ENCODE measurements at regions not wholly inside any gene's neighbourhood (a gene's known extent, or its start where the extent isn't known, plus 50 kb on each side); places are given as distances from the start of the nearest gene placed in this dataset.
"Not testable (repeated sequence)": the region's sequence is repeated elsewhere in the genome, so short reads cannot be mapped to it uniquely, and the experiment has no call there.

DNA sequence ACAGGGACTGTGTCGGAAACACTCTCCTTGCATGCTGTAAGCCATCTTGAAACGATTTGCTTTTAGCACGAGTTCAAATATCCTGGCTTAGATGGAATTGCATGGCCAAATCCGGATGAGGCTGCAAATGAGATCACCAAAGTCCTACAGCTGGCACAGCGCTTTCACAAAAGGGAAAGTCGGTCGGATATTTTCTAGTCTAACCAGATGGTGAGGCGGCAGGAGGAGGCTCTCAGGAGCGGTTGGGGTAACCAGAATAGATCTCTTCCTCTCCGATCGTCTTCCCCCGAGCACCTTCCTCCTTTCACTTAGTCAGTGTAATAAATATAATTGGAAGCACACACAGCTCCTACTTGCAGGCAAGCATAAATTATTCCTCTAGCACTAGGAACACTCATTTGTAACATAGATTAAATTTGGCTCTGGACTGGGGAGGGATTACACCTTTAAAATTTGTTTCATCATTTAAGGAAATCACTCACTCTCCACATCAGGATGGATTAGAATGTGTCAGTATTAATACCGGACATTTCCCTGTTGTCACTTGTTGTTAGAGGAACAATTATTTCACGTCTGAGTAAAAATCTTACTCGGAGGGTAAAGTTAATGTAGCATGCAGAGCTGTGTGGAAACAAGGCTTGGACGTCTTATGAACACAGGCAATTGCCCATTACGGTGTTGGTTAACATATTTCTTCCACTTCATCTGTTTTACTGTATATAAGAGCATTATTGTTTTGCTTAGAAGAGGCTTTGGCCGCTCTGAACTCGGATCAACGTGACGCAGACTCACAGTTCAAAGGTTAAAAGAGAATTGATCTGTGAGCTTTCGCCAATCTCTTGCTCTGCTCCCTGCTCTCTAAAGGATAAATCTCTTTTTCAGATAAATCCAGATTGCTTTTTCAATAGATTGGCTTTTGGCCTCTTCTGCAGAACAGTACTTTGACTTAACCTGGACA is 857.9 kb downstream of the TYW1 start:
- DNase-seq, result no peak

DNA sequence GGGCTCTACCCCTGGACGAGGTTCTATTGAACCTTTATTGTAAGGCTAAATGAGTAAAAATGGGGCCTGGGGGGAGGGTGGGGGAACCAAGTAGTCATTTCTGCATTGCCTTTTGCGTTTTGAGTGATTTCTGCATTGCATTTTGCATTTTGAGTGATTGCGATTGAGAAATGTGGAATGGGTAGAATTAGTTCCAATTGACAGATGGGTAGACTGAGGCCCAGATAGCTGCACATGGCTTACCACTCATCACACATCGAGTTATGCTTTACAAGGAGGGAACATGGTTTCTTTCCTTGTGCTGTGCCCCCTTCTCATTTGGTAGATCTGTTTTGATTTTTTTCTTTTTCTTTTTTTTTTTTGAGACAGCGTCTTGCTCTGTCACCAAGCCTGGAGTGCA is 858.7 kb downstream of the TYW1 start:
- no peak for DNase-seq

DNA sequence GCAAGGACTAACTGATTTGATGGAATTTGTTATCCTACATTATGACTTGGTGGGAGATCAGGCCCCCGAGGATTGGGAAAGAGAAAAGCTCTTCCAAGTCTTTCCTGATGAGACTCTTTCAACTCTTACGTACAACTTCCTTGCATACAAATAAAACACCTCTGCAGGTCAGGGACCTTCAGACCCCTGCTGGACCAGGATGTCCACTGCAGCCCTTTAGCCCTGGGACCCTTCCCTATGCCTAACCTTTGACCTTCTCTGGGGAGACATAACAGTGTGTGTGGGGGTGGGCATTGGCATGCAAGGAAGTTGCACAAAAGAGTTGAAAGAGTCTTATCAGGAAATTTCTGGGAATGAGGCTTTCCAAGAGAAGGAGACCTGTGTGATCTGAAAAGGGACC is 859.4 kb downstream of the TYW1 start:
- no peak for DNase-seq

DNA sequence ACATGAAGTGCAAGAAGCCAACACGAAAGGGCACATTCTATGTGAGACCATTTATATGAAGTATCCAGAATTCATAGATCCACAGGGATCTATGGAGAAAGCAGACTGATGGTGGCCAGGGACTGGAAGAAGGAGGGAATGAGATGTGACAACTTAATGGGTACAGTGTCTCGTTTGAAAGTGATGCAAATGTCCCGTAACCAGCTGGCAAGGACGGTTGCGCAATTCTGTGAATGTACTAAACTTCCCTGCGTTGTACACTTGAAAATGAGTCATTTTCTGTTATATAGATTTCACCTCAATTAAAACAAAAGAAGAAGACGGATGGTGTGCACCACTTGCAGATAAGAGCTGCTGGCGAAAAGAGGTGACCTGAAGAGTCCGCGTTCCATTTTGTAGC is 861.1 kb downstream of the TYW1 start:
- no peak for DNase-seq

DNA sequence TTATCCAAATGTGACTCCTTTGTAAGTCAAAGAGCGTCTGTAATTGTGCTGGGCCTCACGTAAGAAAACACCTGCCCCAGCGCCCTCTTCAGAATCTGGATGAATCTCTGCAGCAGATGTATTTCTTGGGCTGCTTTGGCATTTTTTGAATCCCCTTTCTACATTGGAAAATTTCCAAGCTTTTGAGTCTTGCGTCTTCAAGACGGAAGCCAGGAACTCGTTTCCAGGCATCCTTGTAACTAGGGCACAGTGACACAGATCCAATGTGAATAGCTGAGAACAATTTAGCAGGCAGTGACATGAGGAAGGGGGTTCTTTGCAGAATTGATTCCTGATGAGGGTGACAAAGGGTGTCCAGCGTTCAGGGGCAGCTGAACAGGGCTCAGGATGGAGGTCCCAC is 862.3 kb downstream of the TYW1 start:
- DNase-seq, result no peak

DNA sequence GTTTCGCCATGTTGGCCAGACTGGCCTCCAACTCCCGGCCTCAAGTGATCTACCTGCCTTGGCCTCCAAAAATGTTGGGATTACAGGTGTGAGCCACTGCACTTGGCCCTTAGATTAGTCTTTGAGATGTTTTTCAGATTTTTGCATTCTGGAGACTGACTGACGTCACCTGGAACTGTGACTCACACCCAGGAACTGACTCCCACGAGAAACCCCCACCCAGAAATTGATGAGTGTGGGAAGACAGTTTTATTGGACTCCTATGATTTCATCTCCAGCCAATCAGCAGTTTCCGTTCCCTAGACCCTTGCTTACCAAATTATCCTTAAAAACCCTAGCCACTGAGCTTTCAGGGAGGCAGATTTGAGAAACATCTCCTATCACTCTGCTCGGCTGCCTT is 867.3 kb downstream of the TYW1 start:
- no peak for DNase-seq

DNA sequence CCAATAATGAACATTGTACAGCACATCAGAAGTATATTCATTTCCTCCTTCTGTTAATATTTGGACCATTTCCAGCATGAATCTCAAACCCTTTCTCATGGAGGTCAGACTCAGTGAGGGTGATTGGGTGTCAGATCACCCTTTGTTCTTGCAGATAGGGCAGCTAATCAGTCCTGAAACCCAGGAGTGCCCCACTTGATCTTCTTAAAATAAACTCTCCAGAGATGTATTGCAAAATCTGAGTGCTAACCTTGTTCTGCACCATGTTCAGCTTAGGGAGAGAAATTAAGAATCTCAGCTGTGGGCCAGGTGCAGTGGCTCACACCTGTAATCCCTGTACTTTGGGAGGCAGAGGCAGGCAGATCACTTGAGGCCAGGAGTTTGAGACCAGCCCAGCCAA is 869.4 kb downstream of the TYW1 start:
- DNase-seq, result no peak

DNA sequence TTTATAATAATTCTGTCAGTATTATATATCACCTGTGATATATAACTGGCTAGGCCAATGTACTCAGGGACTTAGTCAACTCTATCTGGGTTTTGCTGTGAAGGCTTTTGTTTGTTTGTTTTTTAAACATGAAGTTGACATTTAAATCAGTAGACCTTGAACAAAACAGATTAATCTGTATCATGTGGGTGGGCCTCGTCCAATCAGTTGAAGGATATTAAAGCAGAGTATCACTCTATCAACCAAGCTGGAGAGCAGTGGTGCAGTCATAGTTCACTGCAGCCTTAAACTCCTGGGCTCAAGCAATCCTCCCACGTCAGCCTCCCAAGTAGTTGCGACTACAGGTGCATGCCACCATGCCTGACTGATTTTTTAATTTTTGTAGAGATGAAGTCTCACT is 870.2 kb downstream of the TYW1 start:
- DNase-seq, result no peak

DNA sequence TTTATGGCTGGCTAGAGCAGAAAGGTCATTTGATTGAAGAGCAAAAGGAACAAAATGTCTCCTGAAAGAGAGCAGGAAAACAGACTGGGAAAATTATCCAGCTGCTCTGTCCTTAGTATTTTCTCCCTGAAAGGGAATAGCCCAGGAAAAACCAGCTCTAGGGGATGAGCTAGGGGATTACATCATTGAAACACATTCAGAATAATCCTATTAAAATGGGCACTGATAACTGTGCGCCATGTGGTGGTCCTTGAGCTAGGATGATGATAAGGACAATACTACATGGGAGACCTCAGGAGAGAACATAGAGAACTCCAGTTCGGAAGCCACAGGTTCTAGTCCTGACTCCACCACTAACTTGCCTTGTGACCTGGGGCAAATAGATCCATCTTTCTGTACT is 873.8 kb downstream of the TYW1 start:
- DNase-seq, result no peak

DNA sequence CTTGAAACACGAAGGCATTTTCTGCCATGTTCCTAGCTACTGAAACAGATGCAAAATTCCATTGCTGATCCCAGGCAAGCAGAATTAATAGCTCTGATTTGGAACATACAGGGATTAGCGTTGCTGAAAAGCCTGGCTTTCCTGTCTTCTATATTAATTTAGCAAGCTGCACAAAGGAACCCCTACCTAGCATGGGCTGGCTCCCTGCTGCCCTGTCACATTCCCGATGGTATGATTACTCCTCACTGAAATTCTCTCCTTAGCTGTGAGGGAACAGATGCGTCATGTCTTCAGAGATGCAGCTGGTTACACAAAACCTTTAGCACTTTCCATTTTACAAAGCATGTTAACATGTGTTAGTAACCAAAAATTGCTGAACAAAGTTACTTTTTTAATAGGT is 878.9 kb downstream of the TYW1 start:
- no peak for DNase-seq

DNA sequence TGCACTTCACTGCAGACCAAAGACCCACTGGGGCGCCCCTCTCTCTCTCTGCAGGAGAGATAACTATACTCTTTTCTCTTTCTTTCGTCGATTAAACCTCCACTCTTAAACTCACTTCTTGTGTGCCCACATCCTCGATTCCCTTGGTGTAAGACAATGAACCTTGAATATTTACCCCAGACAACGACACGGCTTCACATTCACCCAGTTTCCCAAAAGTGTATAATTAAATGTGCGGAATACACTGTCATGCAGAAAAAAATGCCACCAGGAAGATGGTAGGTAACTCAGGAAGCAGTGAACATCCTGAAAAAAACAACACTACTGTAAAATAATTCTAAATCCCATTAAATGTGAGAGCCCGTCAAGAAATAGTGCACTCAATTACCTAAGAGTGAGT is 882.2 kb downstream of the TYW1 start:
- DNase-seq, result peak; percentile 3

DNA sequence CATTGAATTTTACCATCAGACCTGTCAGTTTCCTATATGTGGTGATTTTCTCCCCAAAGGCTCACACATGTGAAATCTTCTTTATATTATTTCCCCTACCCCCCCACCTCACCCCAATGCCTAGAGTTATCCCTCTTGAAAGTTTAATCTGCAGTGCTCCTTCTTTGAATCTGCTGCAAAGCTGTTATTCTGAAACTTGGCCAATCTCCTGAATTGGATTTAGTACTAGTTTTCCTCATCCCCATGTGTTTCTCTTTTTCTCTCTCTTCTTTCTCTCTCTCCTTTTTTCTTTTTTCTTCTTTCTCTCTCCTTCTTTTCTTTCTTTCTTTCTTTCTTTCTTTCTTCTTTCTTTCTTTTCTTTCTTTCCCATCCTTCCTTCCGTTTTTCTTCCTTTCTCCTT is 886.2 kb downstream of the TYW1 start:
- DNase-seq, result no peak

DNA sequence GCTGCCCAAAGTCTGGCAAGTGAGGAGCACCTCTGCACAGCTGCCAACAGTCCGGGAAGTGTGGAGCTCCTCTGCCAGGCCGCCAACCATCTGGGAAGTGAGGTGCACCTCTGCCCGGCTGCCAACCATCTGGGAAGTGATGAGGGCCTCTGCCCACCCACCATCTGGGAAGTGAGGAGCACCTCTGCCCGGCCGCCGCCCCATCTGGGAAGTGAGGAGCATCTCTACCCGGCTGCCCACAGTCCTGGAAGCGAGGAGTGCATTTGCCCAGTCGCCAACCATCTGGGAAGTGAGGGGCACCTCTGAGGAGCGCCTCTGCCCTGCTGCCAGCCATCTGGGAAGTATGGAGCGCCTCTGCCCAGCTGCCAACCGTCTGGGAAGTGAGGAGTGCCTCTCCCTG is 893.7 kb downstream of the TYW1 start:
- no peak for DNase-seq

DNA sequence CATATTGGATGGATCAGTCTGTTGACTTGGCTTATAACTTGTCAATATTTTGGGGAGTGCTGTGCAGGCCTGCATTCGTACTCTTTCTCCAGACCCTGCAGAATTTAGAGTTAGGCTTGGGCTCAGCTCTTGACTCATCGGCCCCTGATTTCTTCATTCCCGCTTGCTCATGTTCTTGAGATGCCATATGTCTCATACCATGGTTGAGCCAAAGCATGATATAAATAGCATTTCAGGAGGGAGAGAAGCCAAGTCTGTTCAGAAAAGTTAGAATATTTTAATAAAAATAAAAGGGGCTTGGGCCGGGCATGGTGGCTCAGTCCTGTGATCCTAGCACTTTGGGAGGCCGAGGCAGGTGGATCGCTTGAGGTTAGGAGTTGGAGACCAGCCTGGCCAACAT is 898.1 kb downstream of the TYW1 start:
- DNase-seq, result no peak

DNA sequence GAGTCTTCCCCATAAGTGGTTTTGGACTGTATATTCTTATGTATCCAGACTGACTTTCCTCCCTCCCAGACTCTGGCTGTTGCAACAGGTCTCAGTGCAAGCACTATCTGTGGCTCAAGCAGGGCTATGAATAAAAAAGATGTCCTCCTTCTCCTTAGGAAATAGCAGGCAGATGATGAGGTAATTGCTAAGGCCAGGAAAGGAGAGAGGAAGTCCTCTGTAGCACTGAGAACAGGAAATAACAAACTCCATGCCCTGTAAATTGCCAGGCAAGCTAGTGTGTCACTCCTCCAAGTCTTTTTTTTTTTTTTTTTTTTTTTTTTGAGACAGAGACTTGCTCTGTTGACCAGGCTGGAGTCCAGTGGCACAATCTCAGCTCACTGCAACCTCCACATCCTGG is 900.1 kb downstream of the TYW1 start:
- DNase-seq, result no peak

DNA sequence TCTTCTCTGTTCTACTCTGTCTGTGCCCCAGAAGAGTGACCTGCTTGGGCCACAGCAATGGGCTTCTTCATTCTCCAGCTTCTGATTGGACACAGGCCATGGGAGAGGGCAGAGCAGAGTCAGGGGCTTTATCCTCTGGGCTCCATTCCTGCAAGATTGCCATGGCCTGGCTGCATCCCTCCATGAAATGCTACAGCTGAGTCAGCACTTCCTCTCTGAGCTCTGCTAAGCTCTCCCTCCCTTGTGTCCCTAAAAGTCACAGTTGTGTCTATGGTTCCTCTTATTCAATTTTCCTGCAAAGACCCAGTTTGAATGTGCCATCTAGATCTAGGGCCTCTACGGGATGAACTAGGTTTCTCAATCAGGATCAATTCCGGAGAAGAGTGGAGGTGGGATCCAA is 903.8 kb downstream of the TYW1 start:
- DNase-seq, result no peak

DNA sequence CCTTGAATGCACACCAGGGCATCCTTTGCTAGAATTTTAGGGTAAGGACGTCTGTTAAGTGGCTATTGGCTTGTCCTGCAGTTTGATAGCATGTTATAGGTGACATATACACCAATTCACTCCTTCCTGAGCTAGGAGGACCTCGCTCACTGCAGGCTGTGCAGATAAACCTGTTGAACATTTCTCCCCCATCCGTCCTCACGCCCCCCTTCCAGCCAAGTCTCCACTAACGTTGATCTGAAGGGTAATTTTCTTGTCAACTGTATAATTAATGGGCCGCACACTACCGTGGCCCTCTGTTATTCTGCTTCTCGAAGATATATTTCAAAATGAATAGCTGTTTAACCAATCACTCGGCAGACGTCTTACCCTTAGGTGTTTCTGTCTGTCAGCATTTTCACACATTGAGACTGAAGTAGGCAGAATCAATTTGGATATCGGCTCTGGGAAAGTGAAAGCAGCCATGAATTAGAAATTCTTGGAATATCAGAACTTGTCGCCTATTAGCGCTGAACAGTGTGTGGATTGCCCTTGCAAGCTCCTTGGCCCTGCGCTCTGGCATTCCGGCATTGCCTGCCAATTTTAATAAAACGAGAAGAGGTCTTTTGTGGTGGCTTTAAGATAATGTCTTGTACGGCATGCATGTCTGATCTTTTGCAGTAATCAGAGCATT is 905.3 kb downstream of the TYW1 start:
- DNase-seq, result no peak

DNA sequence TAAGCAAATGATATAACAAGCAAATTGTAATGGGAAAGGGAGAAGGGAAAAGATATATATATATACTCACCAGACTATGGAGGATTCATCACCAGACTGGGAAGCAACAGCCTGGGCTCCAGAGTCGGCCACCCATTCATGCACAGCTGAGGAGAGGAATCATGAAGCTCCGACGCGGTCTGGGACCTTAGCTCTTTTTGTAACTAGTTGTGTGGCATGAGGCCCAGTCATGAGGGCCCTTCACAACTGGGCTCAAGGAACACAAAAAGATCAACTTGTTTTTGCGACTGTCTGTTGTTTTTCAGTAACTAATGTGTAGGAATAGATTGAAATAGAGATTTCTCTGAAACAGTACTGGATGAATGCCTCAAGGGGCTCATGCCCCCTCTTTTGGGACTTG is 911.2 kb downstream of the TYW1 start:
- DNase-seq, result no peak

DNA sequence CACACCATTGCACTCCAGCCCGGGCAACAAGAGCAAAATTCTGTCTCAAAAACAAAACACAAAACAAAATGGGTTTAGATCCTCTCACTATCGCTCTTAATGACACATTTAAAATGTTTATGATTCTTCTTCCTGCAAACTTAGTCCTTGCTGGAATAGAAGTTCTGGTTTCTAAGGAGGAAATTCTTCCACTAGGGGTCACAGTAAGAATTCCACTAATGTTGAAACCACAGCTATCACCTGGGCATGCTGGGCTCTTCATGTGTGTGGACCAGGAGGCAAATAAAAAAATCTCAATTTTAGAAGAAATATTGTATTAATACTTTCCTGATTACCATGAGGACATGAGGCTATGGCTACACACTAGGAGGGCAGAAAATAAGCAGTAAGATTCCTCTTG is 915.8 kb downstream of the TYW1 start:
- no peak for DNase-seq

DNA sequence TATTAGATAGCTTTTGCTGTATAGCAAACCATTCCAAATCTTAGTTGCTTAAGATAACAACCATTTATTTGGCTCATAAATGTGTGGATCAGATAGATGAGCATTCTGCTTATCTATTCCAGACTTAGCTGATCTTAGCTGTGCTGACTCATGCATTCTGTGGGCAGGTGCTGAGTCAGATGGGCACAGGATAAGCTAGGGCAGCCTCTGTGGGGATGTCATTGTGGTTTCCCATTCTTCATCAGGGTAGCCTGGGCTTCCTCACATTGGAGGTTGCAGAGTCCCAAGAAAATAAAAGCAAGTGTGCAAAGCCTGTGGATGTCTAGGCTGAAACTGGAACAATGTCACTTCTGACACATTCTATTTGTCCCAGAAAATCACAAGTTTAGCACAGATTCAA is 917.0 kb downstream of the TYW1 start:
- DNase-seq, result no peak

DNA sequence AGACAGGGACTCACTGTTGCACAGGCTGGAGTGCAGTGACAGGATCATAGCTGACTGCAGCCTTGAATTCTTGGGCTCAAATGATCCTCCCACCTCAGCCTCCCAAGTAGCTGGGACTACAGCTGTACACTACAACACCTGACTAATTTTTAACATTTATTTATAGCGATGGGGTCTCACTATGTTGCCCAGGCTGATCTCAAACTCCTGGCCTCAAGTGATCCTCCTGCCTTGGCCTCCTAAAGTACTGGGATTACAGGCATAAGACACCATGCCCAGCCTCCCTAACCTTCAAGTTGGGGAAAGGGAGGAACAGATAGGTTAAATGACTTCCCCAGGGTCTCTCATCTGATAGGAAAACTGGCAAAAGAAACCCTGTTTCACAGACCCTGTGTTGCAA is 919.5 kb downstream of the TYW1 start:
- not testable (repeated sequence) for DNase-seq

DNA sequence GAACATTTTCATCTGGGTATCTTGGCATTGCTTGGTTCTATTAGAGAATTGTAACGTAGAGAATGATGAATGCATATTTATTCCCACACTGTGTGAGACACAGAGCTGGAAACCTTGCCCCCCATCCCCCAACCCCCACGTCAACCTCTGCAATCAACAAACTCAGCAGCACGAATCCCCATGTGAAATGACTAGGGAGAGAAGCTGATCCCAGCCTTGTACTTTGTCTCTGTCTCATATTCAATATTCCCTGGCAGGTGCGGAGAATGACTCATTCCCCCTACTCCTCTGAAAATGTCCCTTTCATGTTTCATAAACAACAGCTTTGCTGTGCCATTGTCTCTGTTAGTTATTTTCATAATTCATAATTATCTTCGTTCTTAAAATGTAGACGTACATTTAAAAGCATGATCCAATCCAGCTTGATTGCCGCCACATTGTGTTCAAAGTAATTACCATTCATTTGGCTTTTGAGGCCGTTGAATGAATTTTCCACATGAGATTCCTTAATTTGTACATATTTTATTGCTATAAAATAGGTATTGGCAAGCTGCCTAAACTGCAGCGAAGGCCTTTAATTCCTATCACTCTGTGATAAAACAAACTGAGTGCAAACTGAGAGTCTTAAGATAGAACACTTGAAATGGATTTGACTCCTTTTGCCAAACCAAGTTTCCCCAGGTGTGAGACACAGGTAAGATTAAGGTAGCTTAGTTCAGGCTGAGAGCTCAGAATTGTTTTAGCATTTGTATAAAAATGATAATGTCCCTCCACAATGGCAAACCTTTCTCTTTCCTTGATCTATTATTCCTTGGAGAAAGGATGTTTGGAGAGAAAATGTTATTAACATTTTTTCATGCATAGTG is 920.2 kb downstream of the TYW1 start:
- DNase-seq, result no peak

DNA sequence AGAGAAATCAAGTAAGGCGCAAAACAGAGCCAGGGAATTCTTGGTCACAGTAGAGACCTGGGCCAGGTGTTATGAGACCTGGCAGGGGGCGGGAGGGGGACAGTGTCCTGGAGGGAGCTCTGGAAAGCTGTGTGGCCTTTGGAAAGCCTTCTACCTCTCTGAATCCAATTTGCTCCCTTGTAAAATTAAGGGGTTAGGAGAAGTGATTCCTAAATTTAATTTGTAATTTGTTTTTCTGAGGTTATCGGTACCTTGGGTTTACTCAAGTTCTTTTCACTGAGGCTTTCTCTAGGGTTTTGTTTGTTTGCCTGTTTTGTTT is 920.8 kb downstream of the TYW1 start:
- DNase-seq, result no peak

DNA sequence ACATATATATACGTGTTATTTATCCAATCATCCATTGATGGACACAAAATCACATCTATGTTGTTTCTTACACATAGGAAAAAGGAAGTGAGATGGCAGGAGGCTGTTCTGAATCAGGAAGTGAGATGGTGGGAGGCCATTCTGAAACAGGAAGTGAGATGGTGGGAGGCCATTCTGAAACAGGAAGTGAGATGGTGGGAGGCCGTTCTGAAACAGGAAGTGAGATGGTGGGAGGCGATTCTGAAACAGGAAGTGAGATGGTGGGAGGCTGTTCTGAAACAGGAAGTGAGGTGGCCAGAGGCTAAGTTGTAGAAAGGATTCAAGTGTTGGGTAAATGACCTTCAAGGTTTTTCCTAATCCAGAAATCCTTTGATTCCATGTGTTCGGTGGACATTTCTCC is 921.5 kb downstream of the TYW1 start:
- DNase-seq, result no peak

Measured in NCI-H510A treated with DMSO at 0.1 percent for 48 hours (cell line).